Neural cell (in vitro differentiated cells): ENCODE measurements at regions not wholly inside any gene's neighbourhood (a gene's known extent, or its start where the extent isn't known, plus 50 kb on each side); places are given as distances from the start of the nearest gene placed in this dataset.
A peak's percentile ranks its signal among the peaks of the same experiment; 100 is the strongest.

ENCODE experiments used
- H2AFZ ChIP-seq: fragments of 200-600, 300-800 bp; sonication (generic), shearing (Covaris generic); 2 replicates; pipeline ENCODE4 v1.6.0; 2014; ENCODE audit warnings: low read depth, mild to moderate bottlenecking, antibody characterized with exemption, low read length, moderate library complexity
- H3F3A ChIP-seq: fragments of 200-600 bp; shearing (Covaris generic); 2 replicates; pipeline ENCODE4 v1.6.1; 2016; ENCODE audit warnings: mild to moderate bottlenecking, moderate library complexity, mixed read lengths, antibody characterized with exemption, low read length; ENCODE audit not compliant: insufficient read depth, poor library complexity, severe bottlenecking
- H3K27ac ChIP-seq: fragments of 200-600, 300-800 bp; sonication (generic), shearing (Covaris generic); 2 replicates; pipeline ENCODE4 v1.5.1; 2014; ENCODE audit warnings: mild to moderate bottlenecking, low read length, moderate library complexity
- H3K27me3 ChIP-seq: fragments of 300-800, 200-600 bp; sonication (generic), shearing (Covaris generic); 2 replicates; pipeline ENCODE4 v1.6.0; 2014; ENCODE audit warnings: mild to moderate bottlenecking, low read depth, low read length, moderate library complexity; ENCODE audit not compliant: insufficient read depth
- H3K36me3 ChIP-seq: fragments of 300-800, 200-600 bp; sonication (generic), shearing (Covaris generic); 2 replicates; pipeline ENCODE4 v1.5.1; 2014; ENCODE audit warnings: mild to moderate bottlenecking, antibody characterized with exemption, low read length, moderate library complexity; ENCODE audit not compliant: insufficient read depth
- H3K4me2 ChIP-seq: fragments of 300-800, 200-600 bp; sonication (generic), shearing (Covaris generic); 2 replicates; pipeline ENCODE4 v1.6.0; 2014; ENCODE audit warnings: mild to moderate bottlenecking, low read length
- H3K4me3 ChIP-seq: fragments of 300-800, 200-600 bp; sonication (generic), shearing (Covaris generic); 2 replicates; pipeline ENCODE4 v1.5.1; 2014; ENCODE audit warnings: mild to moderate bottlenecking, low read length, moderate library complexity
- H3K79me2 ChIP-seq: fragments of 200-600 bp; shearing (Covaris generic); replicated peaks from 2 replicates; pipeline ENCODE4 v1.6.0; 2014; ENCODE audit warnings: mild to moderate bottlenecking, low read length, moderate library complexity; ENCODE audit not compliant: insufficient read depth
- H3K9ac ChIP-seq: fragments of 300-800, 200-600 bp; sonication (generic), shearing (Covaris generic); 2 replicates; pipeline ENCODE4 v1.6.1; 2016; ENCODE audit warnings: mild to moderate bottlenecking, low read length, mixed read lengths
- H3K9me2 ChIP-seq: fragments of 200-600 bp; shearing (Covaris generic); 2 replicates; pipeline ENCODE4 v1.6.1; 2016; ENCODE audit warnings: mild to moderate bottlenecking, low read length, mixed read lengths; ENCODE audit not compliant: insufficient read depth
- H3K9me3 ChIP-seq: fragments of 200-600, 300-800 bp; sonication (generic), shearing (Covaris generic); 2 replicates; pipeline ENCODE4 v1.6.1; 2016; ENCODE audit warnings: mild to moderate bottlenecking, mixed run types, low read length, moderate library complexity, mixed read lengths
- H4K20me1 ChIP-seq: fragments of 200-600 bp; shearing (Covaris generic); 2 replicates; pipeline ENCODE4 v1.6.1; 2016; ENCODE audit warnings: mild to moderate bottlenecking, mixed run types; ENCODE audit not compliant: insufficient read depth
- CTCF ChIP-seq: fragments of 450-650 bp; IDR thresholded peaks from 2 replicates; pipeline ENCODE4 v1.5.1; 2014; ENCODE audit warnings: antibody characterized with exemption, mild to moderate bottlenecking, moderate library complexity; ENCODE audit not compliant: poor library complexity, severe bottlenecking
- EP300 ChIP-seq: fragments of 450-650 bp; conservative IDR thresholded peaks from 2 replicates; pipeline ENCODE4 v1.6.1; 2014; ENCODE audit warnings: antibody characterized with exemption, mild to moderate bottlenecking, moderate library complexity; ENCODE audit not compliant: poor library complexity, severe bottlenecking
- EZH2 ChIP-seq: fragments of 200-600, 300-800 bp; shearing (Covaris generic), sonication (generic); IDR thresholded peaks from 2 replicates; pipeline ENCODE4 v1.6.1; 2014; ENCODE audit warnings: antibody characterized with exemption, low read length, borderline replicate concordance, mild to moderate bottlenecking; ENCODE audit not compliant: insufficient read depth, poor library complexity, severe bottlenecking
- MXI1 ChIP-seq: fragments of 450-650 bp; conservative IDR thresholded peaks from 2 replicates; pipeline ENCODE4 v1.6.1; 2014; ENCODE audit warnings: antibody characterized with exemption, mild to moderate bottlenecking; ENCODE audit not compliant: poor library complexity, severe bottlenecking
- POLR2AphosphoS5 ChIP-seq: IDR thresholded peaks from 2 replicates; pipeline ENCODE4 v1.6.1; 2012
- RAD21 ChIP-seq: fragments of 450-650 bp; conservative IDR thresholded peaks from 2 replicates; pipeline ENCODE4 v1.6.1; 2014; ENCODE audit warnings: antibody characterized with exemption, mild to moderate bottlenecking, moderate library complexity
- REST ChIP-seq: IDR thresholded peaks from 2 replicates; pipeline ENCODE4 v1.6.1; 2012; ENCODE audit warnings: borderline replicate concordance
- SMC3 ChIP-seq: fragments of 450-650 bp; conservative IDR thresholded peaks from 2 replicates; pipeline ENCODE4 v1.6.1; 2014; ENCODE audit warnings: antibody characterized with exemption, mild to moderate bottlenecking, moderate library complexity; ENCODE audit not compliant: poor library complexity
- TAF1 ChIP-seq: IDR thresholded peaks from 2 replicates; pipeline ENCODE4 v1.6.1; 2012; ENCODE audit warnings: low read depth

- H4K20me1 ChIP-seq = no peaks in the 10 kb centered on the region
- H3K4me2 ChIP-seq = no peak overlapping the region
- no peaks in the 10 kb centered on the region for H3K27me3 ChIP-seq
- H3K27ac ChIP-seq = no peak overlapping the region
- no peak overlapping the region for H2AFZ ChIP-seq
- H3F3A ChIP-seq = no peaks in the 10 kb centered on the region
- no peak overlapping the region for H3K9ac ChIP-seq
- TF ChIP-seq EZH2 = no peak
- no peak for TF ChIP-seq EP300
- TF ChIP-seq RAD21 = no peak
- no peak for TF ChIP-seq REST
- no peak for TF ChIP-seq CTCF
- no peak for TF ChIP-seq TAF1
- no peak for TF ChIP-seq MXI1
- TF ChIP-seq SMC3 = no peak
- TF ChIP-seq POLR2AphosphoS5 = no peak
- H3K79me2 ChIP-seq = no peaks in the 10 kb centered on the region
- H3K4me3 ChIP-seq = no peak overlapping the region
- H3K9me3 ChIP-seq = no peaks in the 10 kb centered on the region
- H3K9me2 ChIP-seq = no peaks in the 10 kb centered on the region
- no peaks in the 10 kb centered on the region for H3K36me3 ChIP-seq
These were observed 270.6 kb downstream of the SLC6A15 start for GRCh38 chr12:84641940-84642545.

GRCh38 chr12:84638811-84639368 is 273.7 kb downstream of the SLC6A15 start:
- H3K4me2 ChIP-seq = no peak overlapping the region
- H3F3A ChIP-seq = no peaks in the 10 kb centered on the region
- H3K9me3 ChIP-seq = no peaks in the 10 kb centered on the region
- H2AFZ ChIP-seq = no peak overlapping the region
- no peaks in the 10 kb centered on the region for H4K20me1 ChIP-seq
- H3K36me3 ChIP-seq = no peaks in the 10 kb centered on the region
- H3K4me3 ChIP-seq = no peak overlapping the region
- H3K9me2 ChIP-seq = no peaks in the 10 kb centered on the region
- TF ChIP-seq TAF1 = no peak
- no peak for TF ChIP-seq EZH2
- peak; percentile 81 for TF ChIP-seq POLR2AphosphoS5
- TF ChIP-seq CTCF = no peak
- peak; percentile 18 for TF ChIP-seq EP300
- peak; percentile 63 for TF ChIP-seq REST
- no peak for TF ChIP-seq SMC3
- H3K27me3 ChIP-seq = no peaks in the 10 kb centered on the region
- no peaks in the 10 kb centered on the region for H3K79me2 ChIP-seq
- H3K27ac ChIP-seq = peak overlapping the region; percentile 36
- H3K9ac ChIP-seq = no peak overlapping the region
